ENCODE measurements at regions not wholly inside any gene's neighbourhood (a gene's known extent, or its start where the extent isn't known, plus 50 kb on each side); places are given as distances from the start of the nearest gene placed in this dataset.
"Not testable (repeated sequence)": the region's sequence is repeated elsewhere in the genome, so short reads cannot be mapped to it uniquely, and the experiment has no call there.

GRCh38 chr1:224554620-224555259, 61.4 kb upstream of the CNIH3 start:
- intact Hi-C loops (cut with DNase I) = no loop called here
- no peaks in the 10 kb centered on the region for H3K36me3 ChIP-seq
- no peaks in the 10 kb centered on the region for H3K4me1 ChIP-seq
- DNase-seq = no peak
- ATAC-seq = no peak
- TF ChIP-seq CTCF (IDR thresholded peaks at IDR 0.05) = no peak
- H3K27me3 ChIP-seq (ENCODE audit: low read depth) = no peaks in the 10 kb centered on the region
- H3K9me3 ChIP-seq = no peaks in the 10 kb centered on the region
- H3K27ac ChIP-seq = no peak overlapping the region
- H3K4me3 ChIP-seq = no peak overlapping the region

GRCh38 chr1:224558904-224559303, 57.2 kb upstream of the CNIH3 start:
- H3K4me3 ChIP-seq = no peak overlapping the region
- intact Hi-C loops (cut with DNase I) = no loop called here
- TF ChIP-seq CTCF (IDR thresholded peaks at IDR 0.05) = no peak
- ATAC-seq (no peak), DNase-seq (no peak)
- H3K9me3 ChIP-seq = no peaks in the 10 kb centered on the region
- no peaks in the 10 kb centered on the region for H3K36me3 ChIP-seq
- no peak overlapping the region for H3K27ac ChIP-seq
- no peaks in the 10 kb centered on the region for H3K4me1 ChIP-seq
- no peaks in the 10 kb centered on the region for H3K27me3 ChIP-seq (ENCODE audit: low read depth)

- no peak for TF ChIP-seq CTCF (IDR thresholded peaks at IDR 0.05)
- no peaks in the 10 kb centered on the region for H3K4me1 ChIP-seq
- intact Hi-C loops (cut with DNase I) = no loop called here
- no peaks in the 10 kb centered on the region for H3K36me3 ChIP-seq
- no peaks in the 10 kb centered on the region for H3K9me3 ChIP-seq
- no peaks in the 10 kb centered on the region for H3K27me3 ChIP-seq (ENCODE audit: low read depth)
- ATAC-seq (no peak), DNase-seq (no peak)
- no peak overlapping the region for H3K4me3 ChIP-seq
- H3K27ac ChIP-seq = no peak overlapping the region
Measured at GRCh38 chr1:224559981-224560728, 56.0 kb upstream of the CNIH3 start.

GRCh38 chr1:224562881-224563280, 53.2 kb upstream of the CNIH3 start:
- DNase-seq; H3K4me3 ChIP-seq; ATAC-seq; H3K36me3 ChIP-seq; H3K4me1 ChIP-seq; intact Hi-C loops (cut with DNase I); H3K9me3 ChIP-seq; H3K27ac ChIP-seq; H3K27me3 ChIP-seq (ENCODE audit: low read depth): not testable (repeated sequence)

- intact Hi-C loops (cut with DNase I) = no loop called here
- Histone ChIP-seq H3K36me3 (no peaks in the 10 kb centered on the region), H3K27me3 (ENCODE audit: low read depth) (no peaks in the 10 kb centered on the region), H3K9me3 (no peaks in the 10 kb centered on the region), H3K27ac (no peak overlapping the region), H3K4me3 (no peak overlapping the region), H3K4me1 (no peaks in the 10 kb centered on the region)
- no peak for TF ChIP-seq CTCF (IDR thresholded peaks at IDR 0.05)
- no peak for ATAC-seq
- no peak for DNase-seq
Measured at GRCh38 chr1:224563666-224564065, 52.5 kb upstream of the CNIH3 start.

GRCh38 chr1:224564454-224565084, 51.5 kb upstream of the CNIH3 start:
- no peak overlapping the region for H3K27ac ChIP-seq
- H3K9me3 ChIP-seq = no peaks in the 10 kb centered on the region
- intact Hi-C loops (cut with DNase I) = no loop called here
- DNase-seq (no peak), ATAC-seq (no peak)
- H3K36me3 ChIP-seq = no peaks in the 10 kb centered on the region
- H3K4me1 ChIP-seq = no peaks in the 10 kb centered on the region
- TF ChIP-seq CTCF (IDR thresholded peaks at IDR 0.05) = no peak
- no peak overlapping the region for H3K4me3 ChIP-seq
- H3K27me3 ChIP-seq (ENCODE audit: low read depth) = no peaks in the 10 kb centered on the region

All from lower lobe of right lung (tissue), 2 donors.